SK-N-MC (cell line): ENCODE measurements at regions not wholly inside any gene's neighbourhood (a gene's known extent, or its start where the extent isn't known, plus 50 kb on each side); places are given as distances from the start of the nearest gene placed in this dataset.

Experiments used
- EZH2 ChIP-seq: fragments of 200-600 bp; sonication (generic); IDR thresholded peaks from one replicate; pipeline ENCODE4 v1.6.1; 2017; ENCODE audit warnings: antibody characterized with exemption
- POLR2AphosphoS5 ChIP-seq: IDR thresholded peaks from 2 replicates; pipeline ENCODE4 v1.6.1; 2012; ENCODE audit warnings: mild to moderate bottlenecking, low read depth, low read length, borderline replicate concordance

- TF ChIP-seq POLR2AphosphoS5 (no peak), EZH2 (no peak)
These were observed 341.5 kb downstream of the CASP12 start for GRCh38 chr11:104556606-104557301.
